ENCODE measurements at regions not wholly inside any gene's neighbourhood (a gene's known extent, or its start where the extent isn't known, plus 50 kb on each side); places are given as distances from the start of the nearest gene placed in this dataset.

GRCh38 chr13:46947425-46948191 is 50.8 kb upstream of the HTR2A start:
- Histone ChIP-seq H3K4me3 (ENCODE audit: low read depth, low read length) (no peak overlapping the region), H3K27ac (no peak overlapping the region), H3K36me3 (replicated peaks) (no peaks in the 10 kb centered on the region), H3K27me3 (replicated peaks) (no peaks in the 10 kb centered on the region)
- DNase-seq: no peak
- in situ Hi-C loops (cut with HindIII; ENCODE audit: low pct_ligation_motif_present, low sequenced_read_pairs): no loop called here
- TF ChIP-seq CTCF (IDR thresholded peaks at IDR 0.05; ENCODE audit: low read depth, low read length, missing control alignments): no peak
